Umbilical cord (tissue), 1 donor: ENCODE measurements at regions not wholly inside any gene's neighbourhood (a gene's known extent, or its start where the extent isn't known, plus 50 kb on each side); places are given as distances from the start of the nearest gene placed in this dataset.
A peak's percentile ranks its signal among the peaks of the same experiment; 100 is the strongest.
"Not testable (repeated sequence)": the region's sequence is repeated elsewhere in the genome, so short reads cannot be mapped to it uniquely, and the experiment has no call there.

Source experiments
- DNase-seq: peaks from one replicate; pipeline ENCODE4 v3.0.0-alpha.2; 2015; ENCODE audit warnings: low spot score

- no peak for DNase-seq
Observed at GRCh38 chr11:23751280-23751679, 745.6 kb upstream of the LUZP2 start.

DNA sequence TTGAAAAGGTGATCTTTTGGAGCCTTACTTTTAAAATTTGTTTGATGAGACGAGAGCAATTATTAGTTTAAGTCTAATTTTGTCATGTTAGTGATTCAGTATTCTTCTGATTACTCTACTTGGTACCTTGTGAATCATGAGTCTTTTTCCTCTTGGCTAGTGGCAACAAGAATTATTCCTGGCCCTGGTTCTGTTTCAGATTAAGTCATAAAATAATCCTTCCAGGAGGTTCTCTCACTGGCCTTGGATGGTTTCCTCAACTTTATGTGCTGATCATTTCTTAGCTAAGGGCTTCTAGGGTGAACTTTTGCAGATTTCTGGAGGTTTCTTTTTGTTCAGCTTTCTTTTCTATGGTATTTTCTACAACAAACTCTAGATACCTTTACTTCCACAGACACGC lies 741.8 kb upstream of the LUZP2 start:
- no peak for DNase-seq

GRCh38 chr11:23755769-23756168 lies 741.1 kb upstream of the LUZP2 start:
- no peak for DNase-seq

DNA sequence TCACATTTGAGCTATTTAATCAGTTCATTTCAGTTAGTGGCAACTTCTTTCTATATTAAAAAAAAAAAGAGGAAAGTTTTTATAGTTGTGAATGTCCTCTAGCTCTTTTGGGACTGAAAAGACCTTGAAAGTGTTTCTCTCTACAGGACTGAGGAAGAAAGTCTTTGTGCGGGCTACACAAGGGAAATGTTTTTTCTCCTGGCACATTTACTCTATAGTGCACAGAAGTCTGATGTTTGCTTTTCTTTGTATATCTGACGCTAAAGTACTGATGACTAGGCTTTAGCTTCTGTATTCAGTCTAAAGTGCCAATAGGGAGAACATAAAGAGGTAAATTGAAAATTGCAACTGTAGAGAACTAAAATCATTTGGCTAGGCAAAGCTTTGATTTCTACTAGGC lies 737.4 kb upstream of the LUZP2 start:
- DNase-seq, result no peak

DNA sequence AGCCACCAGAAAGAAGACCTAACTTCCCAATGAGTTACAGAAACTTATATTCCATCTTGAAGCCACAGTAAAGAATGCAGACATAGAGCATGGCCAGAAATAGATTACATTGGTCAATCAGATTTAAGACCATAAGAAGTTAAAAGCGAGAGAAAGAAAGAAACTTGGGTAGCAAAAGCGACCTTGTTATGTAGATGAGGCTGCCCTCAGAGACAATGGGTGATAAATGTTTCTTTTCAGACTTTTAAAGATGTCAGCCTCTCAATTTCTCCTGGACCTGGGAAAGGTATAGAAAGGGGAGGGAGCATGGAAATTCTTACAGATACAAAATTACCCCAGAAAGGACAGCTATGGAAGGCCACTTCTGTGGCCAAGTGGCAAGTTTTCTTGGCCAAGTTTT lies 732.6 kb upstream of the LUZP2 start:
- DNase-seq, result no peak

DNA sequence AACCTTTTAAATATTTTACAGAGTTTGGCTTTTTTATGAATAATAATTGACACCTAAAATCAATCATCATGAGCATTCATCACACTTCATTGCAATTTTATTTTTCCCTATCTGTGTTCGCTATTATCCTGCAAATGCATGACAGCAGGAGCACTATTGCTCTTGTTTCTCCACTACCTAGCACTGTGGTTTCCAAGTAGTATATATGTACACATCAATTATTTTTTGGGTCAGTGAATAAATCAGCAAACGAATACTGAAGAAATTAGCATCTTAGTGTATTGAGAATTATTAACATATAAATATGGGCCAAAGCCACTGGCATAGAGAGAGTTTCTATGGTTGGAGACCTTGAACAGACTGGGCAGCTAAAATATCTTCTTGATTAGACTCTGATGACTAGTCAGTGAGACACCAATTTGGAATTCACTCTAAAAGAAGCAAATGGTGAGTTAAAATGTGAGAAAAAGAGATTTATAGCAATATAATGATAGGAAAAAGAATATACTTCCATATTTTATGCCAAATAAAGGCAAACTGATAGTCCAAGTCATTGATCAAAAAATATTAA lies 731.1 kb upstream of the LUZP2 start:
- DNase-seq, result no peak

DNA sequence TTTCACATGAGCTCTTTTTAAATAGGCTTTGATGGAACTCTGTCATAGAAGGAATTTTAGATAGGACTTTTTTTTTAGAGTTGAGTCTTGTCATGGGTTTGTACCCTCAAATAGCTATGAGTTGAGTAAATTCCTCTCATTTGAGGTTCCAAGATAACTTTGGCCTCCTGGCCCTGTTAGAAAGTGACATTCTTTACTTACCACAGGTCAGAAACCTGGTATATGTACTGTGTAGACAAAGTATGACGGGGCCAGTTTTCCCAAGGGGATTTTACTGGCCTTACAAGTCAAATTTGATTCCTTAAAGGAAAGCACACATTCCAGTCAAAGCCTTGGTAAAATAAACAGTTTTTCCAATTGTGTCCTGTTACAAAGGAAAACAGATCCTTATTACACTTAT lies 729.3 kb upstream of the LUZP2 start:
- DNase-seq, result no peak

DNA sequence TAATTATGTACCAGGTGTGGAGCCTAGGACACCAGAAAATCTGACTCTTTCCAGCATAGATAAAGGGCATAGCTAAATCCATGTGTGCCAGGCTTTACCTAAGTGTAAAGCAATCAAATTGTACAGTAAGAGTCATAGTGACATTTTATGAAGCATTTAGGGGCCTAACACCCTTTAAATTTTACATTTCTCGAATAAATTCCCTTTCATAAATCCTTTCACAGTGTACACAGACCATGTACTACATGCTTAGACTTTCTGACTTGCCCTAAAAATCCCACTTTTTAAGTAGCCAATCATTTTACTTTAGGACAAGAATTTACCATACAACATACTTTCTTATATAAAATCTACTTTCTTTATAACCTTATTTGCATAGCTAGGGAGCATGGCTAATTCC lies 727.6 kb upstream of the LUZP2 start:
- DNase-seq, result no peak

DNA sequence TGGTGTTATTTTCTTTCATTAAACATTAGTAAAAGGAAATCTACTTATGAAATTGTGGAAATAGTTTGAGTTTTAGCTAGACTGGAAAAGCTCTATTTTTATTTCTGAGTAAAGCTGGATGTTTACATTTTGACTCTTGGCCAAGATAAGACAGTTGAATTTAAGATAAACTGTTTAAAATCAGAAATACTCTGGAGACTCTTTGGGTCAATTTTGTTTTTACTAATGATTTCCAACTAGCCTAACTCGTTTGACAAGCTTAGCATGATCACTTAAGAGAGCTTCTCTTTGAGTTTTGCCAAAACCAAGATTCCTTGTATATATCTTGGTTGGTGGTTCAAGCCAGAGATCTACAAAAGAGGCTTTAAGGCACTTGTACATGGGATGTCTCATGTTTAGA lies 724.8 kb upstream of the LUZP2 start:
- DNase-seq, result peak; percentile 42

DNA sequence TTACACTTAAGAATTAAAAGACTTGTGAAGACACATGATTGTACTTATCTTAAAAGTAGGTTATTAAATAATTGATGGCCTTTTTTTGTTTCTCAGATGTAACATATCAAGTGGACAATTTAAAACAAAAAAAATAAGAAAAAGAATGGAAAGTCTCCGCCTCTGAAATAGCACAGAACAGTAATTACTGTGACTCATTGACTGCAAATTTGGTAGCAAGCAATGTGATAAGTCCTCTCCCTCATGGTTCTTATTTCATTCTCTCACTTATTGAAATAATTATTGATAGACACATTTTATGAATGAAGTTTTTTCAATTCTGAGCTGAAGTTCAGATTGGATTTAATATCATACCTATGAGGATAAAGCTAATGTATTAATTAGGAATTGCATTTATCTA lies 717.9 kb upstream of the LUZP2 start:
- DNase-seq, result no peak

DNA sequence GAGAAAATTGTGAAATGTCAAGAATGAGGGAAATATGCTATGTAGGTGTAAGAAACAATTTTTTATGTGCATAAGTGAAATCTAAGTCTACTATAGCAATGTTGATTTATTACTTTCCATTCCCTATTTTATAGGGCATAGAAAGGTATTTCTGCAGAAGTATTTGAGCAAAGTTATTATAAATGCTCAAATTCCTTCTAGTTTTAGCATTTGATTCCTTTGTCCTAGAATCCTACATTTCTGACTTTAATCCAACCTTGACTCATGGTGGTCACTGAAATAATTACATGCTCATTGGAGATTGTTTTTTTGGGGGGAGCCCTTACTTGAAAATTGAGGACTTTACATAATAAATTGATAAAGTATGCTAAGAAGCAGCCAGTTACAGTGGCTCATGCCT lies 716.6 kb upstream of the LUZP2 start:
- no peak for DNase-seq

DNA sequence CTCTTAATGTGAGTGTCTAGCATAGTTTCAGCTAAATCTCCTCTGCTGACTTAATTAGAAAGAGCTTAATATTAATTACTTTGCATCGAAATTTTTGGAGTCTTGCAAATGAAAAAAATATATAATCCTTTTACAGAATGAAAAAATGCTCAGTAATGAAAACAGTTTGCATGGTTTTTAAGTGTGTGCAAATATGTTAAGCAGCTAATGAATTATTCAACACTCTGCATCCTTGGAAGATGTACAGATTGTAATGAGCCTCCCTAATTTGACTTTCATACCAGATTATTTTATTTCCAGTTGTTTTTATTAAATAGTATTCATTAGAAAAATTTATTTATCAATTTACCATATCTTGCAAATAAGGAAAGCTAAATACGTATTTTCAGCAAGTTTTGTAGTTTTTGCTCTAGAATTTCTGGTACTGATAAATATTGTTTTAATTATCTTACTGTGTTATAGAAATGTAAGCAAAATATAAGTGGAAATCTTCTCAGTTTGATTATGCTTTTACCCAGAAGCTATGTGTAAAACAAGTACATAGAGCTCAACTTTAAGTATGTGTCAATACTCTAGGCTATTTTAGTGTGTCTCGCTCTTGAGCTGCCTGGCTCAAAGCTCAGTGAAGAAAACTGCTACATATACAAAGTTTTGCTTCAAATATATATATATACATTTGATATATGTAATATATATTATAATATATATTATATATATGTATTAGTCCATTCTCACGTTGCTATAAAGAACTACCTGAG lies 714.9 kb upstream of the LUZP2 start:
- DNase-seq, result no peak

DNA sequence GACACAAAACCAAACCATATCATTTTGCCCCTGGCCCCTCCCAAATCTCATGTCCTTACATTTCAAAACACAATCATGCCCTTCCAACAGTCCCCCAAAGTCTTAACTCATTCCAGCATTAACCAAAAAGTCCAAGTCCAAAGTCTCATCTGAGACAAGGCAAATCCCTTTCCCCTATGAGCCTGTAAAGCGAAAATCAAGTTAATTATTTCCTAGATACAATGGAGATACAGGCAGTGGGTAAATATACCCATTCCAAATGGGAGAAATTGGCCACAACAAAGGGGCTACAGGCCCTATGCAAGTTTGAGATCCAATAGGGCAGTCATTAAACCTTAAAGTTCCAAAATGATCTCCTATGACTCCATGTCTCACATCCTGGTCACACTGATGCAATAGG lies 709.9 kb upstream of the LUZP2 start:
- DNase-seq, result not testable (repeated sequence)

GRCh38 chr11:23789200-23789853 lies 707.5 kb upstream of the LUZP2 start:
- no peak for DNase-seq

DNA sequence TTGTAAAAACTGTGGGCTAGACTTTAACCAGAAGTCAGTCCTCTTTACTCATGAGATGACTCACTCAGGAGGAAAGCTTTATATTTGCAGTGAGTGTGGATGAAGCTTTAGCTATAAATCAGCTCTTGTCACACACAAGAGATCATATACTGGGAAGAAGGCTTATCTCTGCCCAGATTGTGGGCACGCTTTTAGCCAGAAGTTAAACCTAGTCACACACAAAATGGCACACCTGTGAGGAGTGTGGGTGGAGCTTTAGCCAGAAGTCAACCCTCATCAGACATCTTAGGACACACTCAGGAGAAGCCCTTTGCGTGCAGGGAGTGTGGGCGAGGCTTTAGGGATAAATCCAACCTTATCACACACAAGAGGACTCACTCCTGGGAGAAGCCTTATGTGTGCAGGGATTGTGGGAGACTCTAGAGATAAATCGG lies 706.9 kb upstream of the LUZP2 start:
- peak; percentile 84 for DNase-seq

- DNase-seq, result peak; percentile 10
Observed at GRCh38 chr11:23797624-23798419, 699.0 kb upstream of the LUZP2 start.

GRCh38 chr11:23834306-23834705 lies 662.5 kb upstream of the LUZP2 start:
- DNase-seq, result not testable (repeated sequence)

- peak; percentile 63 for DNase-seq
Observed at GRCh38 chr11:23836981-23837380, 659.9 kb upstream of the LUZP2 start.

DNA sequence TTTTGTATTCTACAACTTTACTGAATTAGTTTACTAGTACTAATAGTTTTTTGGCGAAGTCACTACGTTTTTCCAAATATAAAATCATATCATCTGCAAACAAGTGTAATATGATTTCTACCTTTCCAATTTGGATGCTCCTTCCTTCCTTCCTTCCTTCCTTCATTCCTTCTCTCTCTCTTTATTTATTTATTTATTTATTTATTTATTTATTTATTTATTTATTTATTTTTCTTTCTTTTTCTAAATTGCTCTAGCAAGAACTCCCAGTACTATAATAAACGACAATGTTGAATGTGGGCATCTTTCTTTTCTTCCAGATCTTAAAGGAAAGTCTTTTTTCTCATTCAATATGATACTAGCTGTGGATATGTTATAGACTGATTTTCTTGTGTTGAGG lies 656.0 kb upstream of the LUZP2 start:
- DNase-seq, result no peak

DNA sequence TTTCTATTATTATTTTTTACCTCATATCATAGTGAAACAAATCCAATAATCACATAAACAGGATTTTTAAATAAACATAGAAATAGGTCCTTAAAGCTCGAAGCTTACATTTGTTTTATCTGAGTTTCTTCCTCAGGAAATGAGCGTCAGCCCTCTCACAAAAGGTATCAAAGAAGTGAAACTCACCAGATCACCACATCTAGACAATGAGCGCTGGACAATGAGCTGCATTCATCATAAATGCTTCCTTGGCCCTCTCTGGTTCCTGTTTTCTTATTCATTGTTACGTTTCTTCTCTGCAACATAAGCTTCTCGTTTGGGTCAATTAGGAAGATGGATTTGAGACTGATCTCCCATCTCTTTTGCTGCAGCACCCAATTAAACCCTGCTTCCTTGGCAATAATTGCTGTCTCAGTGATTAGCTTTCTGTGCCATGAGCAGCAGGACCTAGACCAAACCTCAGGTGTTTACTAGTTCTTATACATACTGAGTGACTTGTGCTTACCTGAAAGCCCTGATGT lies 649.9 kb upstream of the LUZP2 start:
- DNase-seq, result no peak

DNA sequence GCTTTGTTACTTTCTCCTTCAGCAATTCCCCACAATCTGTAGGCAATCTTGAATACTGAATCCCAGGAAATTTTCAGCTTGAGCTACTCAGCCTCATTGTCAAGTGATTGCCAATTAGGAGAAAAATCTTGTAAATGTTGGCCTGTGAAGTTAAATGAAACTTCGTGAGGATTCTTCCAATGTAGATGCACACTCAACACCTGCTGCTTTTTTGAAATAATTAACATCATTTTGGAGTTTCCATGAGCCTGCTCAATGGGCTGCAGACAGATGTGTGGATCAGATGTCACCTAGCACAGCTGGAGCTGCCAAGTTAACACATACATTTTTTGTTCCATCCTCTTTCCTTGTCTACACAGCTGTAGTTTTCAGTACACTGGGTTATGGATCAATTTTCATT lies 645.6 kb upstream of the LUZP2 start:
- no peak for DNase-seq

GRCh38 chr11:23856654-23857053 lies 640.2 kb upstream of the LUZP2 start:
- DNase-seq, result peak; percentile 14
